ENCODE measurements at regions not wholly inside any gene's neighbourhood (a gene's known extent, or its start where the extent isn't known, plus 50 kb on each side); places are given as distances from the start of the nearest gene placed in this dataset.
"Not testable (repeated sequence)": the region's sequence is repeated elsewhere in the genome, so short reads cannot be mapped to it uniquely, and the experiment has no call there.

- TF ChIP-seq, protein P1, sequence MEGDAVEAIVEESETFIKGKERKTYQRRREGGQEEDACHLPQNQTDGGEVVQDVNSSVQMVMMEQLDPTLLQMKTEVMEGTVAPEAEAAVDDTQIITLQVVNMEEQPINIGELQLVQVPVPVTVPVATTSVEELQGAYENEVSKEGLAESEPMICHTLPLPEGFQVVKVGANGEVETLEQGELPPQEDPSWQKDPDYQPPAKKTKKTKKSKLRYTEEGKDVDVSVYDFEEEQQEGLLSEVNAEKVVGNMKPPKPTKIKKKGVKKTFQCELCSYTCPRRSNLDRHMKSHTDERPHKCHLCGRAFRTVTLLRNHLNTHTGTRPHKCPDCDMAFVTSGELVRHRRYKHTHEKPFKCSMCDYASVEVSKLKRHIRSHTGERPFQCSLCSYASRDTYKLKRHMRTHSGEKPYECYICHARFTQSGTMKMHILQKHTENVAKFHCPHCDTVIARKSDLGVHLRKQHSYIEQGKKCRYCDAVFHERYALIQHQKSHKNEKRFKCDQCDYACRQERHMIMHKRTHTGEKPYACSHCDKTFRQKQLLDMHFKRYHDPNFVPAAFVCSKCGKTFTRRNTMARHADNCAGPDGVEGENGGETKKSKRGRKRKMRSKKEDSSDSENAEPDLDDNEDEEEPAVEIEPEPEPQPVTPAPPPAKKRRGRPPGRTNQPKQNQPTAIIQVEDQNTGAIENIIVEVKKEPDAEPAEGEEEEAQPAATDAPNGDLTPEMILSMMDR (IDR thresholded peaks at IDR 0.05; ENCODE audit: unreplicated experiment) = no peak
- Mint-ChIP-seq H3K36me3 (ENCODE audit: low read depth, unreplicated experiment) (no peaks in the 10 kb centered on the region), H3K9me3 (ENCODE audit: unreplicated experiment) (no peaks in the 10 kb centered on the region), H3K27ac (ENCODE audit: unreplicated experiment) (no peak overlapping the region), H3K27me3 (ENCODE audit: unreplicated experiment) (peaks cover 4% of the 10 kb centered on the region), H3K4me1 (ENCODE audit: unreplicated experiment) (peaks cover 10% of the 10 kb centered on the region), H3K4me3 (ENCODE audit: unreplicated experiment) (no peak overlapping the region)
- no peak for DNase-seq (ENCODE audit: low spot score)
These were observed 94.2 kb upstream of the TBX5 start for GRCh38 chr12:114500131-114500530.

DNA sequence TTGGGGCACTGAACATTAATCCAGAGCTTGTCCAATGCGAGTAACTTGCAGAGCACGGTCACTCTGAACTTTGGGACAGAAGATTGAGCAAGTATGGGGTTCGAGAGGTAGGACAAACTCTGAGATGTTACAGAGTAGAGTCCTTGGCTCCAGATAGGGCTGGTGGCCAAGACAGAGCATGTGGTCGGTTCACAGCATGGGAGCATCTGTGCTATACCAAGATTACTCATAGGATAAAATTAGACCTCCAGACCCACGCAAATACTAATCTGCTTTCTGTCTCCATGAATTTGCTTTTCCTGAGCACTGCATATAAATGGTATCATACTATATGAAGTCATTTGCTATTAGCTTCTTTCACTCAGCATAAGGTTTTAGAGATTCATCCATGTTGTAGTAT lies 93.4 kb upstream of the TBX5 start:
- Mint-ChIP-seq H3K27ac (ENCODE audit: unreplicated experiment) (no peak overlapping the region), H3K4me1 (ENCODE audit: unreplicated experiment) (peaks cover 6% of the 10 kb centered on the region), H3K9me3 (ENCODE audit: unreplicated experiment) (no peaks in the 10 kb centered on the region), H3K27me3 (ENCODE audit: unreplicated experiment) (peaks cover 6% of the 10 kb centered on the region), H3K36me3 (ENCODE audit: low read depth, unreplicated experiment) (no peaks in the 10 kb centered on the region), H3K4me3 (ENCODE audit: unreplicated experiment) (no peak overlapping the region)
- no peak for DNase-seq (ENCODE audit: low spot score)
- TF ChIP-seq, protein P1 (IDR thresholded peaks at IDR 0.05; ENCODE audit: unreplicated experiment) = no peak

DNA sequence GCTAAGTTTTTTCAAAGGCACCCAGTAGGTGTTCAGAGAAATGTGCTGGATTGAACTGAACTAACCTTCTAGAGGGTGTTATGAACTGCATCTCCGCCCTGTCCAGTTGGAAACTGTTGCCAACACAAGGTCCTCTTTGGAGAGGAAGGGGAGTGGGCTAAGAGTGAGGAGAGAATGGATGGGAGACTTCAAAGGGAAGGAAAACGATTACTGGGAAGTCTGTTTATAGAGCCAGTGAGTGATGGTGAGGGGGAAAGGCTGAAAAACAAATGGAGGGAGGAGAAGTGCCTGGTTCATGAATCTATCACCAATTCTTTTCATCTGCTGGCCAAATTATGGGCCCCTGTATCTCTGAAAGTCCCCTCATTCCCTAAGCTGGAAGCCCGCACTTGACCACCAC lies 86.0 kb upstream of the TBX5 start:
- Mint-ChIP-seq H3K27ac (ENCODE audit: unreplicated experiment) (no peak overlapping the region), H3K9me3 (ENCODE audit: unreplicated experiment) (no peaks in the 10 kb centered on the region), H3K4me3 (ENCODE audit: unreplicated experiment) (no peak overlapping the region), H3K4me1 (ENCODE audit: unreplicated experiment) (no peaks in the 10 kb centered on the region), H3K27me3 (ENCODE audit: unreplicated experiment) (peaks cover 10% of the 10 kb centered on the region), H3K36me3 (ENCODE audit: low read depth, unreplicated experiment) (no peaks in the 10 kb centered on the region)
- DNase-seq (ENCODE audit: low spot score) = no peak
- TF ChIP-seq, protein P1 (IDR thresholded peaks at IDR 0.05; ENCODE audit: unreplicated experiment) = no peak

DNA sequence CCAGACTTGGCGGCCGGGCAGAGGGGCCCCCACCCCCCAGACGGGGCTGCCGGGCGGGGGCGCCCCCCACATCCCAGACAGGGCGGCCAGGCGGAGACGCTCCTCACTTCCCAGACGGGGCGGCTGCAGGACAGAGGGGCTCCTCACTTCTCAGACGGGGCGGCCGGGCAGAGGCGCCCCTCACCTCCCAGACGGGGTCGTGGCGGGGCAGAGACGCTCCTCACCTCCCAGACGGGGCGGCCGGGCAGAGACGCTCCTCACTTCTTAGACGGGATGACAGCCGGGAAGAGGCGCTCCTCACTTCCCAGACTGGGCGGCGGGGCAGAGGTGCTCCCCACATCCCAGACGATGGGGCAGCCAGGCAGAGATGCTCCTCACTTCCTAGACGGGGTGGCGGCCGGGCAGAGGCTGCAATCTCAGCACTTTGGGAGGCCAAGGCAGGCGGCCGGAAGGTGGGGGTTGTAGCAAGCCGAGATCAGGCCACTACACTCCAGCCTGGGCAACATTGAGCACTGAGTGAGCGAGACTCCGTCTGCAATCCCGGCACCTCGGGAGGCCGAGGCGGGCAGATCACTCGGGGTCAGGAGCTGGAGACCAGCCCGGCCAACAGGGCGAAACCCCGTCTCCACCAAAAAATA lies 79.0 kb upstream of the TBX5 start:
- Mint-ChIP-seq H3K27me3 (ENCODE audit: unreplicated experiment) (peaks cover 13% of the 10 kb centered on the region), H3K4me1 (ENCODE audit: unreplicated experiment) (peaks cover 11% of the 10 kb centered on the region)
- H3K36me3 Mint-ChIP-seq (ENCODE audit: low read depth, unreplicated experiment); H3K4me3 Mint-ChIP-seq (ENCODE audit: unreplicated experiment); H3K9me3 Mint-ChIP-seq (ENCODE audit: unreplicated experiment); H3K27ac Mint-ChIP-seq (ENCODE audit: unreplicated experiment); DNase-seq (ENCODE audit: low spot score): not testable (repeated sequence)

GRCh38 chr12:114483996-114484395 lies 78.1 kb upstream of the TBX5 start:
- H3K4me3 Mint-ChIP-seq (ENCODE audit: unreplicated experiment) = no peak overlapping the region
- H3K36me3 Mint-ChIP-seq (ENCODE audit: low read depth, unreplicated experiment) = no peaks in the 10 kb centered on the region
- DNase-seq (ENCODE audit: low spot score) = no peak
- TF ChIP-seq, protein P1 (IDR thresholded peaks at IDR 0.05; ENCODE audit: unreplicated experiment) = no peak
- peaks cover 17% of the 10 kb centered on the region for H3K27me3 Mint-ChIP-seq (ENCODE audit: unreplicated experiment)
- H3K27ac Mint-ChIP-seq (ENCODE audit: unreplicated experiment) = no peak overlapping the region
- peaks cover 17% of the 10 kb centered on the region for H3K4me1 Mint-ChIP-seq (ENCODE audit: unreplicated experiment)
- no peaks in the 10 kb centered on the region for H3K9me3 Mint-ChIP-seq (ENCODE audit: unreplicated experiment)
